GM12891 (cell line): ENCODE measurements at regions not wholly inside any gene's neighbourhood (a gene's known extent, or its start where the extent isn't known, plus 50 kb on each side); places are given as distances from the start of the nearest gene placed in this dataset.

ENCODE experiments used
- PAX5 ChIP-seq: IDR thresholded peaks from 2 replicates; pipeline ENCODE4 v1.6.1; 2011; ENCODE audit warnings: low read length, moderate library complexity, mild to moderate bottlenecking; ENCODE audit not compliant: insufficient read depth, severe bottlenecking
- POLR2A ChIP-seq: IDR thresholded peaks from 2 replicates; pipeline ENCODE4 v1.6.1; 2011; ENCODE audit warnings: low read depth, low read length, control low read depth
- POLR2AphosphoS5 ChIP-seq: IDR thresholded peaks from 2 replicates; pipeline ENCODE4 v1.6.1; 2011; ENCODE audit warnings: low read depth, low read length, control low read depth
- TAF1 ChIP-seq: IDR thresholded peaks from 2 replicates; pipeline ENCODE4 v1.6.1; 2011; ENCODE audit warnings: low read depth, low read length, control low read depth

GRCh38 chr20:37638527-37638926, 55.3 kb upstream of the CTNNBL1 start:
- TF ChIP-seq POLR2AphosphoS5 (no peak), POLR2A (no peak), TAF1 (no peak), PAX5 (no peak)
